ENCODE measurements at regions not wholly inside any gene's neighbourhood (a gene's known extent, or its start where the extent isn't known, plus 50 kb on each side); places are given as distances from the start of the nearest gene placed in this dataset.

- no peak for TF ChIP-seq POLR2AphosphoS5 (IDR thresholded peaks at IDR 0.05; ENCODE audit: low read depth, low read length)
- TF ChIP-seq SIN3A (IDR thresholded peaks at IDR 0.05; ENCODE audit: borderline replicate concordance, insufficient read depth, low read length): no peak
- no peak for TF ChIP-seq REST (IDR thresholded peaks at IDR 0.05; ENCODE audit: insufficient read depth in 1 of 2, low read depth in 2 of 2, low read length in 2 of 2)
These were observed 665.9 kb downstream of the CBLN2 start for GRCh38 chr18:71878226-71878625.

Measured in PFSK-1 (cell line).